ENCODE measurements at regions not wholly inside any gene's neighbourhood (a gene's known extent, or its start where the extent isn't known, plus 50 kb on each side); places are given as distances from the start of the nearest gene placed in this dataset.

DNA sequence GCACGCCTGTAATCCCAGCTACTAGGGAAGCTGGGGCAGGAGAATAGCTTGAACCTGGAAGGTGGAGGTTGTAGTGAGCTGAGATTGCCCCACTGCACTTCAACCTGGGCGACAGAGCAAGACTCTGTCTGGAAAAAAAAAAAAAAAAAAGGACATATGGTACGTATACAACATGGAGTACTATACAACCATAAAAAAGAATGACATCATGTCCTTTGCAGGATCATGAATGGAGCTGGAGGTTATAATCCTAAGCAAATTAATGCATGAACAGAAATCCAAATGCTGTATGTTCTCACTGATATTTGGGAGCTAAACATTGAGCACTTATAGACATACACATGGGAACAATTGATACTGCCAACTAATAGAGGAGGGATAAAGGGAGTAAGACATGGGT is 99.3 kb upstream of the KCNJ3 start:
- TF ChIP-seq, protein P1, sequence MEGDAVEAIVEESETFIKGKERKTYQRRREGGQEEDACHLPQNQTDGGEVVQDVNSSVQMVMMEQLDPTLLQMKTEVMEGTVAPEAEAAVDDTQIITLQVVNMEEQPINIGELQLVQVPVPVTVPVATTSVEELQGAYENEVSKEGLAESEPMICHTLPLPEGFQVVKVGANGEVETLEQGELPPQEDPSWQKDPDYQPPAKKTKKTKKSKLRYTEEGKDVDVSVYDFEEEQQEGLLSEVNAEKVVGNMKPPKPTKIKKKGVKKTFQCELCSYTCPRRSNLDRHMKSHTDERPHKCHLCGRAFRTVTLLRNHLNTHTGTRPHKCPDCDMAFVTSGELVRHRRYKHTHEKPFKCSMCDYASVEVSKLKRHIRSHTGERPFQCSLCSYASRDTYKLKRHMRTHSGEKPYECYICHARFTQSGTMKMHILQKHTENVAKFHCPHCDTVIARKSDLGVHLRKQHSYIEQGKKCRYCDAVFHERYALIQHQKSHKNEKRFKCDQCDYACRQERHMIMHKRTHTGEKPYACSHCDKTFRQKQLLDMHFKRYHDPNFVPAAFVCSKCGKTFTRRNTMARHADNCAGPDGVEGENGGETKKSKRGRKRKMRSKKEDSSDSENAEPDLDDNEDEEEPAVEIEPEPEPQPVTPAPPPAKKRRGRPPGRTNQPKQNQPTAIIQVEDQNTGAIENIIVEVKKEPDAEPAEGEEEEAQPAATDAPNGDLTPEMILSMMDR (IDR thresholded peaks at IDR 0.05): no peak
- TF ChIP-seq EP300 (IDR thresholded peaks at IDR 0.05): no peak

Data from gastroesophageal sphincter (tissue), 3 donors.